ENCODE measurements at regions not wholly inside any gene's neighbourhood (a gene's known extent, or its start where the extent isn't known, plus 50 kb on each side); places are given as distances from the start of the nearest gene placed in this dataset.
"Not testable (repeated sequence)": the region's sequence is repeated elsewhere in the genome, so short reads cannot be mapped to it uniquely, and the experiment has no call there.

DNA sequence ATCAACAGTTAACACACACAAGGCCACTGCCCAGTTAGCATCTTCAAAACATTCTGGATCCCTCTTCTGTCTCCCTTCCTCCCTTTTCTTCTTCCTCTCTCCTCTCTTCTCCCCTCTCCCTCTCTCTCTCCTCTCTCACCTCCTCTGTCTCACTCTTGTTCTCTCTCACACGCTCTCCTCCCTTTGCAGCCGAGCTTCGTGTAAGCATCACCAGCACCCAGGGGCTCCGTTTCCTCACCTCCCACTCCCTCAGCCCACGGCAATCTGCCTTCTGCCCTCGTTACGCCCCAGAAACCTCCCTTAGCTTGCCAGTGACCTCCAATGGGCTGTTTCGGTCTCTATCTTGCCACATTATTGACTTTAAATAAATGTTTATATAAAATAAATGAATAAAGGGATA, 147.4 kb downstream of the TEX36 start:
- Histone ChIP-seq H3K27ac (ENCODE audit: low read depth, low read length) (no peak overlapping the region), H3K36me3 (ENCODE audit: insufficient read depth, low read length) (no peaks in the 10 kb centered on the region), H3K9ac (ENCODE audit: low read length) (no peak overlapping the region), H3K27me3 (ENCODE audit: control insufficient read depth in 1 of 2, insufficient read depth in 2 of 2, low read length in 2 of 2) (peaks cover 0 to 3% of the 10 kb centered on the region in 2 donors), H3K9me3 (ENCODE audit: low read length) (no peaks in the 10 kb centered on the region), H3K4me3 (ENCODE audit: low read depth in 1 of 2, low read length in 2 of 2) (no peak overlapping the region), H3K4me1 (ENCODE audit: insufficient read depth, low read length) (peaks cover 6% of the 10 kb centered on the region)

DNA sequence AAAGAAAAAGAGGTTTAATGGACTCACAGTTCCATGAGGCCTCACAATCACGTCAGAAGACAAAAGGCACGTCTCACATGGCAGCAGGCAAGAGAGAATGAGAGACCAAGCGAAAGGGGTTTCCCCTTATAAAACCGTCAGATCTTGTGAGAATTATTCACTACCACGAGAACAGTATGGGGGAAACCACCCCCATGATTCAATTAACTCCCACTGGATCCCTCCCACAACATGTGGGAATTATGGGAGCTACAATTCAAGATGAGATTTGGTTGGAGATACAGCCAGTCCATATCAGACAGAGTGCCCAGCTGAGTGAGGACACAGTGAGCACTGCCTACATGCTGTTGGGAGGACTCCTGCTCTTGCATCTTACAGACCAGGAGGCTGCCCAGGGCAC, 148.4 kb downstream of the TEX36 start:
- Histone ChIP-seq H3K4me3 (ENCODE audit: low read depth in 1 of 2, low read length in 2 of 2) (no peak overlapping the region), H3K9me3 (ENCODE audit: low read length) (no peaks in the 10 kb centered on the region), H3K27me3 (ENCODE audit: control insufficient read depth in 1 of 2, insufficient read depth in 2 of 2, low read length in 2 of 2) (peaks cover 0 to 3% of the 10 kb centered on the region in 2 donors), H3K9ac (ENCODE audit: low read length) (no peak overlapping the region), H3K4me1 (ENCODE audit: insufficient read depth, low read length) (peaks cover 6% of the 10 kb centered on the region), H3K27ac (ENCODE audit: low read depth, low read length) (no peak overlapping the region), H3K36me3 (ENCODE audit: insufficient read depth, low read length) (no peaks in the 10 kb centered on the region)

DNA sequence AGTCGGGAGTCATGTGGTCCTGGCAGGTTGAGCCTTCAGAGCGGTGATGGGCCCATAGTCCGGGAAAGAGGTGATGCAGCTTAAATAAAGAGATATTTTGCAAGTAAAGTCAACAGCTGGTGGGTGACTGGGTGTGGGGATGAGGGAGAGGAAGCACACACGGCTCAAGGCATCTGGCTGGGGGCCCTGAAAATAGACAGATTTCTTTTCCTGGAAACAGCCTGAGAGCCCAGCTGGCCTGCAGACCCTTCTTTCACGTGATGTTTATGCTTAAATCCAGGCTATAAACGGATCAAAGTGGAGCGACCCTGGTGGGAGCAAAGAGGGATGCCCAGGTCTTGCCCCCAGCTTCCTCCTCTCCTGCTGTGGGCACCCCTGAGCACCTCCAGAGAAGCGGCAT, 149.1 kb downstream of the TEX36 start:
- Histone ChIP-seq H3K36me3 (ENCODE audit: insufficient read depth, low read length) (no peaks in the 10 kb centered on the region), H3K27me3 (ENCODE audit: control insufficient read depth in 1 of 2, insufficient read depth in 2 of 2, low read length in 2 of 2) (peaks cover 0 to 3% of the 10 kb centered on the region in 2 donors), H3K4me1 (ENCODE audit: insufficient read depth, low read length) (no peaks in the 10 kb centered on the region), H3K9me3 (ENCODE audit: low read length) (no peaks in the 10 kb centered on the region), H3K4me3 (ENCODE audit: low read depth in 1 of 2, low read length in 2 of 2) (no peak overlapping the region), H3K9ac (ENCODE audit: low read length) (no peak overlapping the region), H3K27ac (ENCODE audit: low read depth, low read length) (no peak overlapping the region)

DNA sequence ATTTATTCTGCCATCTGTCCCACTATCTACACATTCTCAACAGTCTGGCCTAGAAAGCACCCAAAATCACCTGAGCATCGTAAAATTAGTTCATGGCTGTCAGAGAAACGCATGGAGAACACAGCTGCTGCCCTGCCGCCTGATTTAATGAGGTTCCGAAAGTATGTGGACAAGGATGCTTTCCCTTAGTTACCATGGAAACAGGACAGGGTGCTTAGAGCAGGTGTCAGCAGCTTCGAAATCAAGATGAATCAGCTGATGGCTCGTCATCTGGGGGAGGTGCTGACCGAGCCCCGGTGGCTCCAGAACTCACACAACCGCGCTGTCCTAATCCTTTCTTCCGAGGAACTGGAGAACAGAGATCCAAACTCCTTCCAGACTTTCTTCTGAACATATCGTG, 151.5 kb downstream of the TEX36 start:
- H3K9me3 ChIP-seq (ENCODE audit: low read length) = no peaks in the 10 kb centered on the region

DNA sequence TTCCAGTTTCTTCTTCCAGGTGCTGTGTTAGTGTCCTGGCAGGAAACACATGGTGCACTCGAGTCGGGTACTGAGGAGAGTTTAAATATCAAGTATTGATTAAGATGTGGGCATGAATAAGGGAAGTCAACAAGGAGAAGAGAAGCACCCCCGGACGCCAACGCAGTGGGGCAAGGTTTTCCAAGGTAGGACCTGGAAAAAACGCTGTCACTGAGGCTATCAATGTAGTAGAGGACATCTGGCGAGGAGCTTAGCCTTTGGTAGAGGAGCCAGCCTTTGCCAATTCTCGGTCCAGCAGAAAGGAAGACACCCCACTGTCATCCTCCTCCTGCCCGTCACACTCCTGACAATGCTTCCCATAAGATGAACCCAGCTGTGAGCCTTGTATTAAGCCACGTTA, 159.6 kb downstream of the TEX36 start:
- H3K4me3 ChIP-seq (ENCODE audit: low read depth in 1 of 2, low read length in 2 of 2) = no peak overlapping the region
- H3K27ac ChIP-seq (ENCODE audit: low read depth, low read length) = no peak overlapping the region
- no peaks in the 10 kb centered on the region for H3K9me3 ChIP-seq (ENCODE audit: low read length)
- H3K27me3 ChIP-seq (ENCODE audit: control insufficient read depth in 1 of 2, insufficient read depth in 2 of 2, low read length in 2 of 2) = no peaks in the 10 kb centered on the region
- H3K4me1 ChIP-seq (ENCODE audit: insufficient read depth, low read length) = no peaks in the 10 kb centered on the region
- H3K9ac ChIP-seq (ENCODE audit: low read length) = no peak overlapping the region
- no peaks in the 10 kb centered on the region for H3K36me3 ChIP-seq (ENCODE audit: insufficient read depth, low read length)

More for the DNA sequence above, 151.5 kb downstream of the TEX36 start:
- no peak overlapping the region for H3K4me3 ChIP-seq (ENCODE audit: low read depth in 1 of 2, low read length in 2 of 2)
- no peaks in the 10 kb centered on the region for H3K36me3 ChIP-seq (ENCODE audit: insufficient read depth, low read length)
- peaks cover 0 to 3% of the 10 kb centered on the region in 2 donors for H3K27me3 ChIP-seq (ENCODE audit: control insufficient read depth in 1 of 2, insufficient read depth in 2 of 2, low read length in 2 of 2)
- H3K9ac ChIP-seq (ENCODE audit: low read length) = no peak overlapping the region
- H3K27ac ChIP-seq (ENCODE audit: low read depth, low read length) = no peak overlapping the region
- H3K4me1 ChIP-seq (ENCODE audit: insufficient read depth, low read length) = no peaks in the 10 kb centered on the region

DNA sequence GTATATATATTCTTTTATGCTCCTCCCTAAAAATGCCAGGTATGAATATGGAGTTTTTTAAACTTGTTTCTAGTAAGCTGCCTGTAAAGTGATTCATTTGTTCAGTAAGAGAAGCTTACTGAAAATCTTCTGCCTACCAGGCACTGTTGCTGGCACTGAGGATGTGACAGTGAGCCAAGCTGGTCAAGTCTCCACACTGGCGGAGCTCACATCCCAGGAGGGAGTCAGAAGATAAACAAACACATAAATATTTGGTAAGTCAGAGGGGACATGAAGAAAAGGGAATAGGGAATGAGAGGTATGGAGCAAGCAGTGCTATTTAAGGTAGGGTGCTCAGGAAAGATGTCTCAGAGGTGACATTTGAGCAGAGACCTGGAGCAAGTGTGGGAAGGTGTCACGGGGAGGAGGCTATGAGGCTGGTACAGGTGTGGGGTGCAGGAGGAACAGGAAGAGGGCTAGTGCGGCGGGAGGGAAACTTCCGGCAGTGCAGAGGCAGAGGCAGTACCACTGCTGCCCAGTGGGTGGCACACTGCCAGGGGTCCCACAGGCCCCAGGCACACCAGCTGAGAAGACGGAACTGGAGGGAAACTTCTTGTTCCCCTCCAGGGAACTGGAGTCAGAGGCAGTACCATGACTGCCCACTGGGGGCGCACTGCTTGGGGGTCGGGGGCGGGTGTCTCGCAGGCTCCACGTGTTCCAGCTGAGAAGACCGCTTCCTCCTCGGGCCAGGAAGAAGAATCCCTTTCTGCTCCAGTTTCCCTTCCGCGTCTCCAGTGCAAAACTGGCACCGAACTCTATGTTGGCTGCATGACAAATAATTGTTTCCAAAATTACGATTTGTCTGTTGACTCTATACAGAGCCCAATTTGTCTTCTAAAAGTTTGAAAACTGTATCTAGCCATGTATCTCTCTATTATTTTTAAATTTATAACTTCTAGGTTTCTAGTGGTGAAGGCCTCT, 161.0 kb downstream of the TEX36 start:
- no peak overlapping the region for H3K27ac ChIP-seq (ENCODE audit: low read depth, low read length)
- no peaks in the 10 kb centered on the region for H3K36me3 ChIP-seq (ENCODE audit: insufficient read depth, low read length)
- no peaks in the 10 kb centered on the region for H3K27me3 ChIP-seq (ENCODE audit: control insufficient read depth in 1 of 2, insufficient read depth in 2 of 2, low read length in 2 of 2)
- H3K9ac ChIP-seq (ENCODE audit: low read length) = no peak overlapping the region
- H3K9me3 ChIP-seq (ENCODE audit: low read length) = no peaks in the 10 kb centered on the region
- no peaks in the 10 kb centered on the region for H3K4me1 ChIP-seq (ENCODE audit: insufficient read depth, low read length)
- H3K4me3 ChIP-seq (ENCODE audit: low read depth in 1 of 2, low read length in 2 of 2) = no peak overlapping the region

DNA sequence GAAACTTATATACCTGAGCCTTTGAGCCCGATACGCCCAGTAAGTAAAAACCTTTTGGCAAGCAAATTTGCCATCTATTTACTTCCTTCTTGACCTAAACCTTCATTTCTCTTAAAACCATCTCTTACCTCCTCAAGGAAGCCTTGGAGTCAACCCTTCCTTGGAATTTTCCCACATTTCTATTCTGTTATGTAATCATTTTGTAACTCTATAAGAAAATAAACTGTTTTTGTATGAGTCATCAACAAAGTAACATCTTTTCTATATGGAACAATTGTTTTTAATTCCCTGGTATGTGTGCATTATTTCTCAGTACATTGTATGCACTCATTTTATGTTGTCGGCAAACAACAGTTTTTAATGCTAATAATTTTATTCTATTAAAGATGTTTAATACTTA, 162.0 kb downstream of the TEX36 start:
- H3K27me3 ChIP-seq (ENCODE audit: control insufficient read depth in 1 of 2, insufficient read depth in 2 of 2, low read length in 2 of 2) = no peaks in the 10 kb centered on the region
- H3K9me3 ChIP-seq (ENCODE audit: low read length) = no peaks in the 10 kb centered on the region
- no peak overlapping the region for H3K4me3 ChIP-seq (ENCODE audit: low read depth in 1 of 2, low read length in 2 of 2)
- no peaks in the 10 kb centered on the region for H3K4me1 ChIP-seq (ENCODE audit: insufficient read depth, low read length)
- no peak overlapping the region for H3K9ac ChIP-seq (ENCODE audit: low read length)
- H3K36me3 ChIP-seq (ENCODE audit: insufficient read depth, low read length) = no peaks in the 10 kb centered on the region
- H3K27ac ChIP-seq (ENCODE audit: low read depth, low read length) = no peak overlapping the region

DNA sequence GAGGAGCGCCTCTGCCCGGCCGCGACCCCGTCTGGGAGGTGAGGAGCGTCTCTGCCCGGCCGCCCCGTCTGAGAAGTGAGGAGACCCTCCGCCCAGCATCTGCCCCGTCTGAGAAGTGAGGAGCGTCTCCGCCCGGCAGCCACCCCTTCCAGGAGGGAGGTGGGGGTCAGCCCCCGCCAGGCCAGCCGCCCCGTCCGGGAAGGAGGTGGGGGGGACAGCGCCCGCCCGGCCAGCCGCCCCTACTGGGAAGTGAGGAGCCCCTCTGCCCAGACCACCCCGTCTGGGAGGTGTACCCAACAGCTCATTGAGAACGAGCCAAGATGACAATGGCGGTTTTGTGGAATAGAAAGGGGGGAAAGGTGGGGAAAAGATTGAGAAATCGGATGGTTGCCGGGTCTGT, 164.6 kb downstream of the TEX36 start:
- H3K36me3 ChIP-seq (ENCODE audit: insufficient read depth, low read length); H3K27ac ChIP-seq (ENCODE audit: low read depth, low read length); H3K27me3 ChIP-seq (ENCODE audit: control insufficient read depth in 1 of 2, insufficient read depth in 2 of 2, low read length in 2 of 2); H3K9ac ChIP-seq (ENCODE audit: low read length); H3K9me3 ChIP-seq (ENCODE audit: low read length); H3K4me3 ChIP-seq (ENCODE audit: low read depth in 1 of 2, low read length in 2 of 2); H3K4me1 ChIP-seq (ENCODE audit: insufficient read depth, low read length): not testable (repeated sequence)

DNA sequence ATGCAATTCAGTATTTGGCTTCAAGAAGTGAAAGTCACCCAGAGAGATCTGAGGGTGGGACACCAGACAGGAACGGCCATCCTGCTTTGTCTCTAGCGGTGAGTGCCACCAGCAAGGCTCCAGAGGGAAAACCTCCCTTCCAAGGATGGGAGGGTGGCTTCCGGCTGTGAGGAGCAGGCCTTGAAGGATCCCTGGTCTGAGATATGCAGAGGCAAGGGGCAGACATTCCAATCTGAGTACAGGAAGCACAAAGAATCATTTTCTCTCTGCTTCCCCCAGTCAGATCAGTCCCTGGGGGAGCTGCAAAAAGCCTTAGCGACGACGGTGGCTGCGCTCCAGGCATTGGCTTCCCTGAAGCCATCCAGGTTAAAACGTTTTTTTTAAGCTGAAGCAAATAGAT, 167.4 kb downstream of the TEX36 start:
- H3K9me3 ChIP-seq (ENCODE audit: low read length) = no peaks in the 10 kb centered on the region
- no peaks in the 10 kb centered on the region for H3K27me3 ChIP-seq (ENCODE audit: control insufficient read depth in 1 of 2, insufficient read depth in 2 of 2, low read length in 2 of 2)
- H3K36me3 ChIP-seq (ENCODE audit: insufficient read depth, low read length) = no peaks in the 10 kb centered on the region
- H3K4me3 ChIP-seq (ENCODE audit: low read depth in 1 of 2, low read length in 2 of 2) = no peak overlapping the region
- H3K4me1 ChIP-seq (ENCODE audit: insufficient read depth, low read length) = no peaks in the 10 kb centered on the region
- no peak overlapping the region for H3K27ac ChIP-seq (ENCODE audit: low read depth, low read length)
- no peak overlapping the region for H3K9ac ChIP-seq (ENCODE audit: low read length)

DNA sequence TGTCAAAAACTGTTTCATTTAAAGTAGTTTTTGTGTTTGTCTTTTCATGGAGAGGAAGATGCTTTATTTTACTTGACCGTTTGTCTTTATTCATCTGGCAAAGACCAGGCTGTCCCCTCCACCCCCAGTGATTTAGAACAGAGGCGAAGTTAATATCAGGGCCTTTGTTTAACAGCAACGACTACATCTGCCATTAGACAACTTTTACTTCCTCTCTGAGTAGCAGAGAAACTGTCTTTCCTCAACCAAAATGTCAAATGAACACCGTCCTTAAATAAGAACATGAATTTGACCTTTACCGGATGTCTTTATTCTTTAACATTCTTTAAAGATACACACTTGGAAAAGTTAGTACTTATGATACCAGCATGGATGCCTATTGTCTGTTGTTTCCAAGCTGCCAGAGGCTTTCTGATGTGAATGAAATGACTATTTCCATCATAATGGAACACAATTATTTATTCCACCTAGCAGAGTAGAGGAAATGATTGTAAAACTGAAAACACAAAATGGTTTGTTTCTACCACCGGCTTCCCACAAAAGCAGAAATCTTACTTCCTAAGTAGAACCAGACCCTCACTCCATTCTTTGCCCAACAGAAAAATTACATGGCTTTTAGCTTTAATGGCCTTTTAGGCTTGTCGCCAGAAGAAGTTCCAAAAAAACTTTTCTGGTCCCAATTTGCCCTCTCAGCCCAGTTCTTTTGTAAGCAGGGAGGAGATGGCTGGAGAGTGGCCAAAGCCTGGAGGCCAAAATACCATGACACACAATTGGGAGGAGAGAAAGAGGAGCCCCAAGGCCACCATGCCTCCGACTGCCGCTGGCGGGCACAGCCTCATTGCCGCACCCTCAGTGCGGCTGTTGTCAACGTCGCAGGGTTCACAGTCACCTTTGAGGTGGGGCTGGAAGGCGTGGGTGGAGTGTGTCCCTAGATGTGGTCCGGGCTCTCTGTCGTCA, 168.5 kb downstream of the TEX36 start:
- H3K27ac ChIP-seq (ENCODE audit: low read depth, low read length) = no peak overlapping the region
- no peaks in the 10 kb centered on the region for H3K36me3 ChIP-seq (ENCODE audit: insufficient read depth, low read length)
- H3K27me3 ChIP-seq (ENCODE audit: control insufficient read depth in 1 of 2, insufficient read depth in 2 of 2, low read length in 2 of 2) = no peaks in the 10 kb centered on the region
- H3K4me3 ChIP-seq (ENCODE audit: low read depth in 1 of 2, low read length in 2 of 2) = no peak overlapping the region
- H3K4me1 ChIP-seq (ENCODE audit: insufficient read depth, low read length) = no peaks in the 10 kb centered on the region
- no peaks in the 10 kb centered on the region for H3K9me3 ChIP-seq (ENCODE audit: low read length)
- H3K9ac ChIP-seq (ENCODE audit: low read length) = no peak overlapping the region

DNA sequence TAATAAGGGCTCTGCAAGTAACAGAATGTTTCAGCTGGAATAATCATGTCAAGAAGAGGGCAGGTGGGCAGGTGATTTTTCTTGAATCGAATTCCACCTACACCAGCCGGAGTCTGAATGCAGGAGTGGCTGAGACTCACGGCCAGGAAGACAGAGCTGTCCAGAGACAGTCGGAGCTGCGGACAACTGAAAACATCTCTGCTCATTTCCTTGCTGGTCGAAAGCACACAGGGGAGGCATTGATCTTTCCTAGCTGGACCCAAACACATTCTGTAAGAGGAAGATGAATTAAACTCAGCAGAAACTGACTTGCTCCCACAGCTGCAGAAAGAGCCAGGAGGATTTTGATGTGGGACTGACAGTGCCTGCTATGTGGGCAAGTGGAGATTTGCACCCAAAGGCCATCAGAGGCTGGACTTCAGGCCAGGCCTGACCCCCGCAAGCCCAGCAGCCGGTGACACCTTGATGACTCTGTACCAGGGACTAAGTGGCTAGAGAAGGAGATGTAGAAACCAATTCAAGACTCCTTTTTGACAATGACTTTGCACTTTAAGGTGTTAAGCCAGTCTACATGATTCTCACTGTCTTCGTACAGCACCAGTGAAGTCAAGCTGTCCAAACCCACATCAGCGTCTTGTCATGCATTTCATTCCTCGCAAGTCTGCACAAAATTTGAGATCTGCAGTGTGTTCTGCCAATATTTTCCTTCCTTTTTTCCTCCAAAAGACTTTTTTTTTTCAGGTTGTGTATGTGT, 169.4 kb downstream of the TEX36 start:
- Histone ChIP-seq H3K9me3 (ENCODE audit: low read length) (no peaks in the 10 kb centered on the region), H3K27ac (ENCODE audit: low read depth, low read length) (no peak overlapping the region), H3K4me3 (ENCODE audit: low read depth in 1 of 2, low read length in 2 of 2) (no peak overlapping the region), H3K4me1 (ENCODE audit: insufficient read depth, low read length) (no peaks in the 10 kb centered on the region), H3K9ac (ENCODE audit: low read length) (no peak overlapping the region), H3K27me3 (ENCODE audit: control insufficient read depth in 1 of 2, insufficient read depth in 2 of 2, low read length in 2 of 2) (no peaks in the 10 kb centered on the region), H3K36me3 (ENCODE audit: insufficient read depth, low read length) (no peaks in the 10 kb centered on the region)

All from muscle layer of colon (tissue), 2 donors.